GM21717 (cell line): ENCODE measurements at regions not wholly inside any gene's neighbourhood (a gene's known extent, or its start where the extent isn't known, plus 50 kb on each side); places are given as distances from the start of the nearest gene placed in this dataset.
"Not testable (repeated sequence)": the region's sequence is repeated elsewhere in the genome, so short reads cannot be mapped to it uniquely, and the experiment has no call there.

Experiments
- ATAC-seq: cut with Tn5 transposase; IDR thresholded peaks from one replicate; pipeline ENCODE4 v1.9.1; 2021; ENCODE audit warnings: mild to moderate bottlenecking, moderate library complexity; ENCODE audit not compliant: unreplicated experiment

- peak; percentile 58 for ATAC-seq
These were observed 58.3 kb downstream of the PDHA2 start for GRCh38 chr4:95898226-95898625.

GRCh38 chr4:95909211-95909610 lies 69.3 kb downstream of the PDHA2 start:
- no peak for ATAC-seq

GRCh38 chr4:95910749-95911148 lies 70.9 kb downstream of the PDHA2 start:
- ATAC-seq, result no peak

DNA sequence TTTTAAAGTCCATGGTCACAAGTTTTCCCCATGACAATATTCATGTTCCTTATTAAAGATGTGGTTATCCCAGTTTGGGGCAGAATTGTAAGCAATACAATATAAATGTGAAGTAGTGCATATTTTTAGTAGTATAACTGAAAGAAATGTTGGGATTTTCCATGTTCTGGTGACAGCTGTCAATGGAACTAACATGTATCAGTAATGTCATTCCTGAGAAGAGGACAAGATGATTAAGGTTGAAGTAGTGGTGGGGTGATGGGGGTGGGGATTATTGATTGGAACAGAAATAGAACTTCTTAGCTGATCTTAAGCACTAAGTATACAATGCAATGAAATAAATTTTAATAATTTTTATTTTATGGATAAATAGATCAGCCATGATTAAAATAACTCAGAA lies 81.6 kb downstream of the PDHA2 start:
- no peak for ATAC-seq

- ATAC-seq, result no peak
These were observed 89.7 kb downstream of the PDHA2 start for GRCh38 chr4:95929448-95930064.

- no peak for ATAC-seq
These were observed 99.2 kb downstream of the PDHA2 start for GRCh38 chr4:95939141-95939540.

- ATAC-seq, result no peak
These were observed 109.4 kb downstream of the PDHA2 start for GRCh38 chr4:95949136-95949765.

DNA sequence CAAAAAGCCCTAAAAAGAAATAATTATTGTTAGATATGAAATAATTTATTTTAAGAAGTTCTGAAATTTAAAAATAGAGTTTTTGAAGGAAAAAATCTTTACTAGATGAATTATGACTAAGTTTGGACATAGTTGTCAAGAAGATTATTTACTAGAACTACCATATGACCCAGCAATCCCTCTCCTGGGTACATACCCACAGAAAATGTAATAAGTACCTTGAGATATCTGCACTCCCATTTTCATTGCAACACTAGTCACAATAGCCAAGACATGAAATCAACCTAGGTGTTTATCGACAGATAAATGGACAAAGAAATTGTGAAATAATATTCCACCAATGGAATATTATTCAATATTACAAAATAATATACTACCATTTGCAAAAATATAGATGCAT lies 109.9 kb downstream of the PDHA2 start:
- no peak for ATAC-seq

DNA sequence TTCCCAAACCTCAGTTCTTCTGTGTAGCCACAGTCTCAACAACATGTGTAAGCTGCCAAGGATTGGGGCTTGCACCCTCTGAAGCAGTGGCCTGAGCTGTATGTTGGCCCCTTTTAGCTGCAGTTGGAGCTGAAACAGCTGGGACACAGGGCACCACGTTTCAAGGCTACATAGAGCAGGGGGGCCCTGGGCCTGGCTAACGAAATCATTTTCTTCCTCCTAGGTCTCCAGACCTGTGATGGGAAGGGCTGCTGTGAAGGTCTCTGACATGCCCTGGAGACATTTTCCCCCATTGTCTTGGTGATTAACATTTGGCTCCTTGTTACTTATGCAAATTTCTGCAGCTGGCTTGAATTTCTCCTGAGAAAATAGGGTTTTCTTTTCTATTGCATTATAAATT lies 112.6 kb downstream of the PDHA2 start:
- not testable (repeated sequence) for ATAC-seq

- ATAC-seq, result no peak
These were observed 116.2 kb downstream of the PDHA2 start for GRCh38 chr4:95956094-95956493.

DNA sequence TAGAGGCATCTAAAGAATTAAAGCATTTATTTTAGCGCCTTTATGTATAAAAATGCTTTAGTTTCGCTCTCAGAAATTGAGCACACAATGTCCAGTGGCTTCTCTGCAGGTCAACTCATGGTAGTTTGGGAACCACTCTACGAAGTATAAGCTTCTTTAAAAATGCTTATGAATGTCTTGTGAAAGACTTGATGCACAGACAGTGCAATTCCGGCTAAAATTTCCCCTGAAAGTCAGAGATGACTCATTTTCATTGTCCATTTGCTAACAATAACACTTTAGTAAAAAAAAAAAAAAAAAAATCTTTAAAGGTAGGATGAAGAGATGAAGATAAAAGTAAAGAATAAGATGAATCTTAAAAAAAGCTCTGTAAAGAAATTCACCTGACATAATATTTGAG lies 117.2 kb downstream of the PDHA2 start:
- no peak for ATAC-seq

DNA sequence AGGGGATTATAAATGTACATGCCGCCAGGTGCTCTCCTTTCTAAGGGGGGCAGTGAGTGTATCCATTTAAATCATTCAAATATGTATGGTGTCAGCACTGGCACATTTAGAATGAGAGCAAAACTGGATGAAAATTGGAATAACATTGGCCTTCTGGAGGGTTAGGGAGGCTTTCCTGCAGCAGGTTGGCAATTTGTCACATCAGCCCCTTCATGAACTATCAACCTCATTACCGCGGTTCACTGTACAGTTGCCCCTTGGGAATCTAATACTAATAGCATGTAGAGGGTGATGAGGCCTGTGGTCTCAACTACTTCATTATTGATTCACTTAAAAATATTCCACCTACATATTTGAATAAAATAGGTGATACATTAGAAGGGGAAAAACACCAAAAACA lies 117.9 kb downstream of the PDHA2 start:
- no peak for ATAC-seq

GRCh38 chr4:95959182-95959581 lies 119.3 kb downstream of the PDHA2 start:
- ATAC-seq, result no peak

- no peak for ATAC-seq
These were observed 119.7 kb downstream of the PDHA2 start for GRCh38 chr4:95959633-95960032.

DNA sequence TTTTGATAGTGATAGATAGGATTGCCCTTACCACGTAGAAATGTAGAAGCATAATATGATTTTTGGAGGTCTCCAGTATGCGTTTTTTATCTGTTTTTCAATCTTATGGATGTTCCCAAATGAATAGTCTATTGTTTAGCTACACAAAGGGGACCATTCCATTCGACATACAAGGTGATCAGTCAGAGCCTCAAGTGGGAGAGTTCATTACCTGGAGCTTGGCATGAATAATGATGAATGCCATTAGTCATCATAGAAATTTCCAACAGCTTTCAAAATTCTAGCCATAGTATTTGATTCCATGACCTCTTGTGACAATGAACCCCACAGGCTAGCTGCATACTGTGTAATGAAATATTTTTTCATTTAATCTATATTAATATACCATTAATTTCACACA lies 123.6 kb downstream of the PDHA2 start:
- ATAC-seq, result no peak

- ATAC-seq, result no peak
These were observed 140.3 kb downstream of the PDHA2 start for GRCh38 chr4:95979961-95980876.

DNA sequence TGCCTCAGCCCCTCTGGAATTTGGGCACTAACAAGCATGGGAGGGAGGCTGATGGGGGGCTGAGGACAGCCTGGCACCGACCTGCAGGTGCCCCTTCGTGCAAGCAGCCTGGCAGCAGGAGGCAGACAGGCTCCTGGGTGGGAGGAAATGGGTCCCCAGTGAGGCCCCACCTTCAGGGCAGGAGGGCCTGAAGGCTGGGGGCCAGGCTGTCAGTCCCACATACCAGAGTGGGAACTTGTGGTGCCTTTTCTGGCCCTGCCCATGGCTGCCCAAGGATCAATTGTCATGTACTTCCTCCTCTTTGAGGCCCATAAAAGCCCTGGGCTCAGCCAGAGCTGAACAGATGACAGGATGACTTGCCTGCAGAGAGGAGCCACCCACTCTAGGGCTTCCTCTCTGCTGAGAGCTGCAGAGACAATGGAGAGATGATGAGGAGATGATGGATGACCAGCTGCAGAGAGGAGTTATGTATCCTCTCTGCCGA lies 141.0 kb downstream of the PDHA2 start:
- ATAC-seq, result no peak

GRCh38 chr4:95981591-95981990 lies 141.7 kb downstream of the PDHA2 start:
- ATAC-seq, result no peak

DNA sequence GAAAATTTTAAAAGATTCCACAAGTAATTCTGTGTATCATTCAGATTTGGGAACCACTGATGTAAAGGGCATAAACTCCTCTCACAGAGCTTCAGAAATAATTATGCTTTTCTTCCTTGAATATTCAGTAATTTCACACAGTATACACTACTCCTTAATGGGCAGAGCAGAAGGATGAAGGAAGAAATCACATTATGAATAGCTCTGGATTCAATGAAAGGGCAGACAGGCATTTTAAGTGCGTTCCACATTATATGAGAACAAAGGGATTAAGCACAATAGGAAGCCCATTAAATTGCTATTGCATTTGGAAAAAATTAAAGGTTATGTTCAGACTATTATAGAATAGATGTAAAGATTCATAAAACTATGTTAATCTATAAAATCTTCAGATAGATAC lies 142.6 kb downstream of the PDHA2 start:
- no peak for ATAC-seq

DNA sequence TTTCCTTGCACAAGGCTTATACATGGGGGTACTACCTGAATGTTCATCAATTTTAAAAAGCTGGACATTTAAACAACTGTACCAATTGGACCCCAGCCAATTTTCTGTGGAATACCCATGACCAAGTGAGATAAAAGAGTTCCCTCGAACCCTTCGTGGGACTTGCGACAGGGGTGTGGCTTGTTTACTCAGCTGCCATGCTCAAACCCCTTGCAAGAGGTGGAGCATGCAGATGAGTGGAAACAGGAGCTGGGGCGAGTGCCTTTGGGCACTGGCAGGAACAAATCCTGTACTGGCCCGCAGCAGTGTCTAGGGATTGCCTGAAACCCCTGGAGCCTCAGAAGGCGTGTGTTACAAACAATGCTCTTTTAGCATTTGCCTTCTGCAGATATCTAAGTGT lies 144.2 kb downstream of the PDHA2 start:
- ATAC-seq, result no peak

- peak; percentile 69 for ATAC-seq
These were observed 145.2 kb downstream of the PDHA2 start for GRCh38 chr4:95985051-95985450.
